AML-193 (cell line): ENCODE measurements at regions not wholly inside any gene's neighbourhood (a gene's known extent, or its start where the extent isn't known, plus 50 kb on each side); places are given as distances from the start of the nearest gene placed in this dataset.
"Not testable (repeated sequence)": the region's sequence is repeated elsewhere in the genome, so short reads cannot be mapped to it uniquely, and the experiment has no call there.

Source experiments
- DNase-seq, 2 experiments: peaks; one replicate each; lab custom pipeline; 2025; lab: John Stamatoyannopoulos, UW

DNA sequence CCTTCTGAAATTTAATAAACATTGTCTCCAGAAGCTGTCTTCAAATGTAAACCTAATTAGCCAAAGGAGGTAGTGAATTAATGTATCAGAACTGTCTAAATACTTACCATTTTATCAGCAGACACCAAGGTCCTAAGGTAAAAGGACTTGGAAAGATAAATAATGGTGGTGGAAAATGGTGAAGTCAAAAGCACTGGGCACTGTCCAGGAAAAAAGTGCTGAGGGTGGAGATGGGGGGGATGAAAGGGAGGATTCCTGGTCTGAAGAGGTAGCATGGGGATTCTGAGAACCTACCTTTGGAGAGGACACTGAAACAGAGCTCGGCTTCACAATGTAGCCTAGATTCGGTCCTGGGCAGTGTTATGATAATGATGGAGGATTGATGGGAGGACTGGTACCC lies 149.0 kb upstream of the DPH6 start:
- DNase-seq: no peak

DNA sequence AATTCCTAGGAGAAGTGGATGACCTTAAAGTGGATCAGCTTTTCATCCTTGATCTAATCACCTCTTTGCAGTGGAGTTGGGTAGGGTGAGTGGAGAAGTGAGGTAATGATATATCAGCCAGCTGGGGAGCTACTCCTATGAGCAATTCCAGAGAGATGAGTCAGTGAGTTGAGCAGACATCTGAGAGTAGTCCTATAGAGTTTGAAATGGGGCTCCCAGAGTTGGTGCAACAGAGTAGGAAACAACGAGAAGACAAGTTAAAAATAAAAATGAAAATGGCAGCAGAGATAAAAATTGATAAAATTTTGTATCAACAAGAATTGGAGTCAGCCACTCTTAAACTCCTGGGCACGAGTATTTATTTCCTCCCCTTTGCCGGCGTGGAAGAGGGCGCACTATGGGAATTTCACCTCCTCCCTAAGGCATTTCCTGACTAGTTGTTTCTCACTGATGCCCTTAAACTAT lies 150.8 kb upstream of the DPH6 start:
- DNase-seq: no peak

DNA sequence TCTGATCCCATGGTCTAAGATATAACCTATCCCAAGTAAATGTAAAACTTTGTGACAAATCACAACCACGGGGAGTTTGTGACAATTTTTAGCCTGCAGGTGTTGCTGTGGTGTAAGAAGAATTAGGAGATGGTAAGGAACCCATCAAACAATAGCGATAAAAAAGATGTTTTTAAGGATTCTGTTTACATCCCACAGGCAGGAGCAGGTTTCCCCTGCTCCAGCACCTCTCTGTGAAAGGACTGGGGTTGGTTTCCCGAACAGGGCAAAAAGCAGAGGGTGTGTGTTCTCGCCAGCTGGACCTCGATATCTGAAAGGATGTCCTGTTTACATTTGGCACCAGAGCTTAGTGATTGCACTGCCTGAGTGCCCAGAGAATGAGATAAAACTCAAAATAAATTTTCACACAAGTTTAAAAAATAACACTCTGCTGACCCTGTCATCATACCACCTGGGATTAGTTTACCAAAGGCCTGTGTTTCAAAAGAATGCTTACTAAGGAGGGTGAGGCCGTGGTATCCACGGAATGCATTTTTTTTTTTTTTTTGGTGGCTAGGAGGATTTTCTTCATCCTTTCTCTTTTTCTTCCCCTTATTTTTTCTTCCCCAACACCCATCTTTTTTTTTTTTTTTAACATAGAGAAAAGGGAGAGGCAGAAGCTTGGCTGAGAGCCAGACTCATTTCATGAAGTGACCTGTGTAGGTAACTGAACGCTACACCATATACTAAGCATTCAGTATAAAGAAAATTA lies 151.8 kb upstream of the DPH6 start:
- no peak for DNase-seq

DNA sequence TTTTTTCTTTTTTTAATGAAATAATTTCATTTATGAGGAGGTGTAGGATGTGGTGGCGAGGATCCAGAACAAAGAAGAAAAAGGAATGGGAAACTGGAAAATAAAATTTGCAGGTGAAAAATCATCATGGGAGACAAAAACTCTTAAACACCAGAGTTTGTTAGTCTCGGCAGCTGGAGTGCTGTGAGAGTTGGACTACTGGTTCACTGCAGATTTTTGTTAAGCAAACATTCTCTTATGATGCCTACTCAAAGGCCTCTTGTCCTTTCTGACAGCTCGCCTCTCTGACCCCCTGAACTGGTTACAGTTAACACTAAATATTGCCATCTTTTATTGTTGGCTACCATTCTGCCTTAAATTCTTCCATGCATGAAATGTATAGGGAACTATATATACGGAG lies 152.4 kb upstream of the DPH6 start:
- no peak for DNase-seq

DNA sequence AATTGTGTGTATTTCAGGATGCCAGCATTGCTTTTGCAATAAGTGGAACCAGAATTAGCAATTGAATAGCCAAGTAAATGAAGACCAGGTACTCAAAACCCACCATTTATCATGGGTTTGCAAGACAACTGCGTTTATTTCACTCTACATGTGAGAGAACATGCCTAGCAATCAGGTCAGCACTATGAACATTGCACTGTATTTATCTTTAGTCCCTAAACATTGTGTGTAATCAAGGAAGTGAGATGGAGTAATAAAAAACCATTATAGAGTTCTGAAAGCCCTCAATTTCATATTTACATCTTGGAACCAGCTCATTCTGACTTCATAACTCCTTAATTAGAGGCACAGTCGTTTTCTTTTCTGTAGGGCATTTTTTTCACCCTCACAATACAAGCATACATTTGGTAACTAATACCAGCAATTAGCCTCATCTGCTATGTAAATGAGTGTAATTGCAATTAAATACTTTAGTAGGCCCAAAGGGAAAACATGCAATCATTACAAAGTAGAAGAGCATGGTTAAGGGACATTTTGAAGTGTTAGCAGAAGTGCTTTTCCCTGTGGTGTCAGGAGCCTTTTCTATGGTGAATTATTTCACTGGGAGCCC lies 153.1 kb upstream of the DPH6 start:
- no peak for DNase-seq

DNA sequence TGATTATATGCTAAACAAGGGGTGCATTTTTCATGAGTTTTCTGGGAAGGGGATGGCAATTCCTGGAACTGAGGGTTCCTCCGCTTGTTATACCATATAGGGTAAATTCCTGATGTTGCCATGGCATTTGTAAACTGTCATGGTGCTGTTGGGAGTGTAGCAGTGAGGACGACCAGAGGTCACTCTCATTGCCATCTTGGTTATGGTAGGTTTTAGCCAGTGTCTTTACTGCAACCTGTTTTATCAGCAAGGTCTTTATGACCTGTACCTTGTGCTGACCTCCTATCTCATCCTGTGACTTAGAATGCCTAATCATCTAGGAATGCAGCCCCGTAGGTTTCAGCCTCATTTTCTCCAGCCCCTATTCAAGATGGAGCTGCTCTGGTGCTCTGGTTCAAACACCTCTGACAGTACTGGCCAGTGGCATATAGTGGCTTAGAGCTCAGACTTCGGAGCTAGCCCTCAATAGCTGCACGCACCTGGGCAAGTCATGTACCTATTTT lies 154.2 kb upstream of the DPH6 start:
- DNase-seq: not testable (repeated sequence)

DNA sequence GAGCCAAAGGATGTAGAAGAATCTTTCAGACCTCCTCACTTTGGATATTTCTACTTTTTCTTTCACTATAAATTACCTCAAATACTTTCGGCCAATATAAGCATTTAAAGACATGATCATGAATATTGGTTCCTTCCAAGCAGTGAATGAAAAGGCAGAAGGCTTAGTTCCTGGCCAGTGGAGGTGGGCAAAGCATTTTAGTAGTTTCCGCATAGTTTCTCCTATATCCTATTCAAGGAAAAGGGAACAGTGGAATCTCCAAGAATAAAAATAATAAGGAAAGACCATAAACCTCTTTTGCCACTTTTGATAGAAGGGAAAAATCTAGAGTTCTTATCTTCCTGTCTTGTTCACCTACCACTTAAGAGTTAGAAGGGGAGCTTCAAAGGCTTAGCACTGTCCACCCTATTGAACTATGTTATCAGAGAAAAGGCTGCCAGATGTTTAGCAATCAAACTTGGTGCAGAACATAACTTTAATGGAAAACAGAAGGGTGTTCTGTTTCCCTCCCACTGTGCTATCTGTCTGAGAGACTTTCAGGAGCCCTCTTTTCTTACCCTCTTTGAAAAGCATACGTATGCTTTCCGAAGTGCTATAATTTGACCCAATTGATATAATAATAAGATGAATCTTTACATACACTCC lies 155.6 kb upstream of the DPH6 start:
- no peak for DNase-seq

DNA sequence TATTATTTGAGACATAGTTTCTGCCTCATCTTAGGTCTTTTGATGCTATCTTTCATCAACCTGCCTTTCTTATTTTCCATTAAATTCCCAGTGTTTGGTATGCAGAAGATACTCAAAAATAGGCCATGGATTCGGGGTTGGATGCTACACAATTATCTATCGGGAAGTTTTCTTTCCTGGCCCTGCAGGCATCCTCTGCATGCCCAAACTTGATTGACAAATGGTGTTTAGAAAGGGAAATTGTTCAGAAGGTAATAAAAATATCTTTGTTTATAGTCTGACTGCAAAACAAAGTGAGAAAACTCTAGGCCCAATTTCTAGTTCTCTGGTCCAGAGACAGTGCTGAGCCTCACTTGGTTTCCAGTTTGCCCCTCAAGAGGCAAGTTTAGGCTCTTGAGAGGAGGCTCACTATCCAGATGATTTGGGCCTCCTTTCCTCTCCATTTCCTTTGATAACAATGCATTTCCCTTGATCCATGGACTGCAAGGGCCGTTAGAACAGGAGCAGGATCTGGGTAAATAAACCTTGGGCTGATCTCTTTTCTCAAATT lies 157.1 kb upstream of the DPH6 start:
- no peak for DNase-seq

DNA sequence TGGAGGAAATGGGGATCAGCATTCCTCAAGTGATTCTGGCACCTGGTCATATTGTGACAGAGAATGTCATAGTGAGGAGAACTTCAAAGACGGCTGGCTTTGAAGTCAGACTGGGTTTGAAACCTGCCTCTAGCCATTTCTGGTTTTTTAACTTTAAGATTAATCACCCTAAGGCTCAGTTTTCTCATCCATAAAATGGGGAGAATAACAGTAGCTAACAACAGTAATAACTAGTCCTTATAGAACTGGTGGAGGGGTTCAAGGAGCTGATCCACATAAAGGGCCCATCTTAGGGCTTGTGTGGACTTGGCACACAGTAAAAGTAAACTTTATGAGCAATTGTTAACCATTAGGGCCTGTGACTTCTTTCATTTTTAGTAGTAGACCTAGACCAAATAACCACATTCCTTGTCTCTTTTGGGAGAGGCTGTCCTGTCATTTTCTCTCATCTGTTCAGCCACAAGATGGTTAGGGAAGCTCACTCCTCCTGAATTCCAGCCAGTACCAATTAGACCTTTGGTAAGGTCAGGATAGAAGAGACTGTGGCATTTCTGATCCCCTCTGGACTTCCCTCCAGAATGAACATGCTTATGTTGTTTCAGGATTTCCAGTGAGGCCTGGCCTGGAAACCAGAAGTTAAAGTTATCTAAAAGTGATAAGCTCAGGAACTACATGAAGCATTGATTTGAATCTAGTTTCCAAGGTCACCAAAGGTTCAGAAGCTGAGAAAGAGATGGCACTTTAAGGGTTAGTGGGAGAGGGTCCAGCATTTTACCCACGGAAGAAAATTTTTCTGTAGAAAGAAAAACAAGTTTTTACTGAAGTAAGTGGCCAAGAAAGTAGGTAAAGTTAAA lies 159.3 kb upstream of the DPH6 start:
- no peak for DNase-seq

DNA sequence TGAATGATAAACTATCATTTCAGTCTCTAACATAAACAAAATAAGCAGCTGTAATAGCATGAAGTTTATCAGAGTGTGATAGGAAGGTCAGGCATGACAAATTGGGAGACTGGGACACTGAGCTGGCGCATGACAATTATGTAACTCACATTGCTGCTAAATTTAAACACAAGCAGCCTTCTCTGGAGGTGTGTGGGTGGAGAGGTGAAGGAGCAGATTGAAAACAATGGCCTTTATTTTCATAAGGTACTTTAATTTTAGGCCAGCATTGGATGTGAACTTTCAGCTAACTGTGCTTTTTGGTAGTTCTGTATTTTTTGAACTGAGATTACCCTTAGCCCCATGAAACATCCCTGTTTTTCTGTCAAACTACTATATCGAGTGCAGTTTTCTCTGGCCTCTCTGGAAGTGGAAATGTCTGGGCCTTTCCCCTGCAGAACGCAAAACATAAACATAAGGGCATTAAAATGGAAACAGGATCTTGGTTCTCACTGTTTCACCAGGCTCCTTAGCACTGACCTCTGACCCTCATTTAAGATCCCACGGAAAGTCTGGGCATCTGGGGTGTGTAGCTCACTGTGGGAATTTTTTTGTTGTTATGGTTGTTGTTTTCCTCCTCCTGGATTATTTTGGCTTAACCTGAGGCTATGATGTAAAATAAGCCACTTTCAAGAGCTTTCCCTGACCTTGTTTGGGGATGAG lies 160.1 kb upstream of the DPH6 start:
- no peak for DNase-seq

DNA sequence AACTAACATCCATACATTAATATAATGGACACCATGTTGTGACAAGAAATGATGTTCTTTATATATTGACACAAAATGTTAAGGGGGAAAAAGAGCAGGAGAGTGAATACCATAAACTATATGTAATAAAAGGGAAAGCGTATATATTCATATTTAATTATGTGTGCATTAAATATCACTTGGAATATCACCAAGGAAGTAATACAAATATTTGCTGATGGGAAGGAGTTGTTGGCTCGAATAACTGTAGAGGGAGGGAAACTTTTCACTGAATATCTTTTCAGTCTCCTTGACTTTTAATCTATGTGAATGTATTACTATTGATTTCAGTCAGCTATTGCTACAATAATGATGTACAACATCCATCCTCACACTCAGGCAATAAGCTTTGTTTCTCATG lies 167.0 kb upstream of the DPH6 start:
- DNase-seq: no peak

DNA sequence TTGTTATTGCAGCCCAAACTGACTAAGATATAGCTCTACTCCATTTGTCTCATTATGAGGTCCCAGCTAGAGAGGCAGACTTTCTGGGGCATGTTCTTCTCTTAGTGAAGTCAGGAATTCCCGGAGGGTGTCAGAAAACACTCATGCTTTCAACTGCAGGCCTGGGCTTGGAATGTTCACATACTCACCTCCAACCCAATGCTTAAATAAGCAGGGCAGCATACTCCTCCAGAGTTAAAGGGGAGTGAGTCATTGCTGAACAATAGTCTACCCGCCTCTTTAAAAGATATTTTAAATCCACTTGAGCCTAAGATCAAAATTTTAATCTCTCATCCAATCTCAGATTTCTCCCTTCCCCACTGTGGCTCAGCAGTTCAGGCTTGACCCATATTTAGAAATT lies 167.8 kb upstream of the DPH6 start:
- no peak for DNase-seq

DNA sequence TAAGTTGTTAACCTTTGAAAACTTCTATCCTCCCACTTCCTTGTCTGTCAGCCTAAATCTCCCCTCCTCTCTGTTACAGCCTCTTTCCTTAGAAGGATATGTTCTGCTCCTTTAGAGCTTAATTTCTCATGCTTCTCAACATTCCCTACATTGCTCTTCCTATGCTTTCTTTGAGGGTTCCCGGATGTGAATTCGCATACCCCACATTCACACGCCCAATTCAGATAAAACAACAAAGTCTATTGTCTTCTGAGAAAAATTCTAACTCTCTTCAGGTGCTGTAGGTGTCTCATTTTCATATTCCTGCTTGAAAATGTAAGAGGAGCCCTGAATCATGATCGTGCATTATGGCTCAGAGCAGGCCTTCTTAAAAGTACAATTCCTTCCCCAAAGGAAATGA lies 171.8 kb upstream of the DPH6 start:
- no peak for DNase-seq

DNA sequence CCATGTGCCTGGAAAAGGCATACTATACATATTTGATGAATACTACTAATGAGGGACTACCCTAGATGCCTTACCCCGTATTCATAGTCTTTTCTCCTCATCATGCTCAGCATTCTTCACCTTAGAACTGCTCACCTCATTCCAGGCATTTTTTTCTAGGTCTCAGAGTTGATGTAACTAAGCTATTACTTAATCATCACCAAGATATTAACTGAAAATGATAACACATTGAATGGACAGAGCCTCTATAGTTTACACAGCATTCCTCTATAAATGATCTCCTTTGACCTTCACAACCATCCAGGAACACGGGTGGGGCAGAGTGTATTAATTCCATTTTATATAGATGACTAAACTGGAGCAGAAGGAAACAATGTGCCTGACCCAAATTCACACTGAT lies 174.1 kb upstream of the DPH6 start:
- no peak for DNase-seq

DNA sequence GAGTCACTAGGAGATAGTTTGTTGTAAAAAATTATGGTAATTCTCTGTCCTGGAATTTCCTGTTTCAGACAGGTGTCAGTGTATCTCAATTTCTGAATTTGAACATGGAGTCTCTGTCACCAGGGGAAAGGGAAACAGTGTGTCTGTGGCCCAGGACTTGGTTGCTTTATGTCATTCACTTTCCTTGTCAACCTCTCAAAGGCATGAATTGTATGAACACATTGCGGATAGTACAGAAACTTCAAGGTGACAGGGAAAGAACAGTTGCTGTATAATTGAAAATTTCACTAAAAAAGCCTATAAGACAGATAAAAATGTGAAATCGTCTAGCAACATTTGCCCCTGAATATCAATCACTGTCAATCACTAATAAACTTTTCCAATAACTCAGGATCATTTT lies 175.0 kb upstream of the DPH6 start:
- DNase-seq: no peak

DNA sequence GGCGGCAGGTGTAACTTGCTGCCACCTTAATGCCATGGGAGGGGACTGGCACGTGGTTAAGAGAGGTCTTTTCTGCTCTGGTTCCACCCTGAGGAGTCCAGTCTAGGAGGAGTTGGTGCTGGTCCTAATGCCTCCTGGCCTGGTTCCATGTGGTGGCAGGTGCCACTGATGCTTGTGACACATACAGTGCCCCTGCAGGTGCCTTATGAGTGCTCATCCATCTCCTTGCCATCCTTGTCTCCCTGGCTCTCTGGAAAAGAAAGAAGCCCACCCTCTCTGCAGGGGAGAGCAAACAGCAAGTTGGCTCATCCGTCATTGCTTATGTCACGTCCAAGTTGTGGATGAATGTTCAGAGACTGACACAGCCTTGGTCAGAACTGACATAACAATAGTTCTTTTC lies 175.8 kb upstream of the DPH6 start:
- no peak for DNase-seq

DNA sequence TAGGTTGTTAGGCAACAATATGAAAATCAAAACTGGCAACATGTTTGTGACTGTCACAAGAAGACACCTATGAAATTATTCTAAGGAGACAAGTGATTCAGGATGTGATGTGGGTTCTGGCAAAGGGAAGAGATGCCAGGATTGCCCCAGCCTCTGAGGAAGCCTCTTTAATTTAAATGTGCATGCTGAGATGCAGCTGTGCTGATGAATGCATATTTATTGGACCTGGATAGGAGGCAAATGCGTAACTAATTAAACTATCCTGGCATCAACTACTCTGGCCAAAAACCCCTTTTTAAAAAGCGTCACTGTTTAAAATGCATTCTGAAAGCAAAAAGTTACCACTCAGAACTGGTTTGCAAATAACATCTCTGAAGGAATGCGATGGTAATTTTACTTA lies 176.5 kb upstream of the DPH6 start:
- no peak for DNase-seq

DNA sequence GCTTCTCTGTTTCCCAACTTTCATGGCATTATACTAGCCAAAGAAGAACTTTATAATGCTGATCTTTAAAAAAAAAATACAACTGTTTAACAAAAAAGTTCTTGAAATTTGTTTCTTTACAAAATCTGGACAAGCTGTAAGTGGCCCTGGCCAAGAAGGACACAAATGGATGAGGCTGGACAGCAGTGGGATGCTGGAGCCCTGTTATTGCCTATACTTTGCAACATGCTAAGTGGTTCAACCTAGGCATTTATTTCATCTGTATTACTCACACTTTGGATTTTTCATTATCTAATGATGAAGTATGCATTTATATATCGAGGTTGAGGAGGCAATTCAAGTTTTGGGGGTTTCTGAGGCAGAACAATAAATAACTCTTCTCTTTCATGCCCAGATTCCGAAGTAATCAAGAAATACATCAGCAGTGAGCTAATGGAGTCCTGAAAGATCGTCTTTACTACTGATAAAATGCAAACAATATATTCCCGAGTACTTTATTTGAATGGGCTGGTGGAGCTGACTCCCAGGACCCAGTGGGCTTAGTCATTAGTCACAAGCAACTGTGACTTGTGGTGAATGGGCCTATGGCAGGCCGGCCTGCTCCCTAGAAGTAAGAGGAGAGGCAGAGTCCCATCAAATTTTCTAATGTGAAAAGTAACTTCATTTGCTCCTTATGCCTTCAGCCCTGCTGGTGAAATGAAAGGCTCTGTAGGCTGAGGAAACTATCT lies 177.3 kb upstream of the DPH6 start:
- DNase-seq: no peak

DNA sequence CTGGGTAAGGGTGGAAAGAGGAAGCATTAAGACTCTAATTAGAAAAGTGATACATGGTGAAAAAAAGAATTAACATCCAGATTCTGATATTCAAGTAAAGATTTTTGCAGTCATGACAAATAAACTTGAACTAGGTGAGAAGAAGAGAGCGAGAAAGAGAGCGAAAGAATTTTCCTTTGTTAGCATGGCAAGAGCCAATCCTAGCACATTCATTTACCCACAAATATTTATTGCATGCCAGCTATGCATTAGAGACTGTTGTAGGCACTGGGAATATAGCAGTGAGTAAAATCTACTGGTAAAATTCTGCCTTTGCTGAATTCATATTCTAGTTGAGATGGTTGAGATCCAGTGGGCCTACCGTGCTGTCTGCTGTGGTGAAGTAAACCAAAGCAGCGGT lies 177.9 kb upstream of the DPH6 start:
- no peak for DNase-seq

DNA sequence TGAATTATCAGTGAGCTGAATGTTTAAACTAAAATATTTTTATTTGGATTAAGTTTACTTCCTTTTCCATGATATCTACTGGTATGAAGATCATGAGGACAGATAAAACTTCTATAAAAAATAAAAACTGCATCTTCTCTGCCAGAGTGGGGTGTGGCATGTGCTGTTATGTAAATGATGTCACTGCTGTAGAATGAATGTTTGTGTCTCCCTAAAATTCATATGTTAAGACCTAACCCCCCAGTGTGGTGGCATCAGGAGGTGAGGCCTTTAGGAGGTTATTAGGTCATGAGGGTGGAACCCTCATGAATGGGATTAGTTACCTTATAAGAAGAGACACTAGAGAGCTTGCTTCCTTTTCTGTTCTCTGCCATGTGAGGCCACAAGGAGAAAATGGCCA lies 178.7 kb upstream of the DPH6 start:
- DNase-seq: no peak

DNA sequence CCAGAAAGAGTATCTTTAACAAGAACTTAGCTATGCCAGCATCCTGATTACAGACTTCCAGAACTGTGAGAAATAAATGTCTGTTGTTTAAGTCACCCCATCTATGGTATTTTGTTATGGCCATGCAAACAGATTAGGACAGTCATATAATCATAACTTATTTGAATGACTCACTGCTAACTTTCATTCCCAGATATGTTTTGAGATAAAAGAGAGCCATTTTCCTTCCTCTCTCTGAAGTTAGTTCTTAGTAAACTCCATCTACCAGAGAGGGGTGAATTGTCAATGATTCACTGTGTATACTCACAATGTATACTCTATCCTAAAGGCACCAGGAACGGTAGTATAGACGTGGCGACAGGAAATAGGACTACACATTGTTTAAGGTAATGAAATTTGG lies 179.4 kb upstream of the DPH6 start:
- no peak for DNase-seq
